AG09309 (cell line): ENCODE measurements at regions not wholly inside any gene's neighbourhood (a gene's known extent, or its start where the extent isn't known, plus 50 kb on each side); places are given as distances from the start of the nearest gene placed in this dataset.

Experiments
- DNase-seq: peaks from one replicate; pipeline ENCODE4 v3.0.0-alpha.2; 2010; ENCODE audit warnings: low read depth
- H3K4me3 ChIP-seq: 2 replicates; pipeline ENCODE4 v1.5.1; 2011; ENCODE audit warnings: mild to moderate bottlenecking, low read depth, low read length, moderate library complexity; ENCODE audit not compliant: control insufficient read depth
- CTCF ChIP-seq: IDR thresholded peaks from 2 replicates; pipeline ENCODE4 v1.5.1; 2011; ENCODE audit warnings: mild to moderate bottlenecking, low read depth, low read length, inconsistent platforms; ENCODE audit not compliant: insufficient read depth, control insufficient read depth; ENCODE audit errors: missing control alignments

GRCh38 chr16:54425681-54426552 lies 139.3 kb upstream of the IRX3 start:
- H3K4me3 ChIP-seq = no peak overlapping the region
- DNase-seq = no peak
- no peak for TF ChIP-seq CTCF

- DNase-seq = no peak
- H3K4me3 ChIP-seq = no peak overlapping the region
- no peak for TF ChIP-seq CTCF
Observed at GRCh38 chr16:54425068-54425467, 138.5 kb upstream of the IRX3 start.

- TF ChIP-seq CTCF = no peak
- H3K4me3 ChIP-seq = no peak overlapping the region
- no peak for DNase-seq
Observed at GRCh38 chr16:54424043-54424451, 137.5 kb upstream of the IRX3 start.

GRCh38 chr16:54422569-54422978 lies 136.0 kb upstream of the IRX3 start:
- no peak for DNase-seq
- H3K4me3 ChIP-seq = no peak overlapping the region
- no peak for TF ChIP-seq CTCF

GRCh38 chr16:54422159-54422558 lies 135.6 kb upstream of the IRX3 start:
- TF ChIP-seq CTCF = no peak

GRCh38 chr16:54421220-54421619 lies 134.6 kb upstream of the IRX3 start:
- DNase-seq = no peak
- TF ChIP-seq CTCF = no peak
- no peak overlapping the region for H3K4me3 ChIP-seq

More at GRCh38 chr16:54422159-54422558, 135.6 kb upstream of the IRX3 start:
- no peak for DNase-seq
- no peak overlapping the region for H3K4me3 ChIP-seq

GRCh38 chr16:54418903-54419302 lies 132.3 kb upstream of the IRX3 start:
- no peak for TF ChIP-seq CTCF
- DNase-seq = no peak
- no peak overlapping the region for H3K4me3 ChIP-seq
